HL-60 (cell line): ENCODE measurements at regions not wholly inside any gene's neighbourhood (a gene's known extent, or its start where the extent isn't known, plus 50 kb on each side); places are given as distances from the start of the nearest gene placed in this dataset.

ENCODE experiments used
- CTCF ChIP-seq: IDR thresholded peaks from one replicate; pipeline ENCODE4 v1.5.1; 2011; ENCODE audit warnings: low read length, control low read depth, inconsistent platforms; ENCODE audit not compliant: insufficient read depth
- GABPA ChIP-seq: IDR thresholded peaks from 2 replicates; pipeline ENCODE4 v1.6.1; 2012; ENCODE audit warnings: low read depth
- POLR2AphosphoS5 ChIP-seq: IDR thresholded peaks from 2 replicates; pipeline ENCODE4 v1.6.1; 2012; ENCODE audit warnings: low read depth
- REST ChIP-seq: IDR thresholded peaks from 2 replicates; pipeline ENCODE4 v1.6.1; 2012; ENCODE audit warnings: low read depth; ENCODE audit not compliant: insufficient replicate concordance

- TF ChIP-seq POLR2AphosphoS5: no peak
- TF ChIP-seq CTCF: no peak
- TF ChIP-seq REST: no peak
- no peak for TF ChIP-seq GABPA
Observed at GRCh38 chr15:77869021-77869895, 208.3 kb downstream of the TBC1D2B start.
